K562 (cell line): ENCODE measurements at regions not wholly inside any gene's neighbourhood (a gene's known extent, or its start where the extent isn't known, plus 50 kb on each side); places are given as distances from the start of the nearest gene placed in this dataset.

Experiments
- ATAC-seq: fragments of 200-7000 bp; cut with Tn5 transposase; 3 replicates; pipeline ENCODE4 v1.9.1; 2020; ENCODE audit warnings: moderate library complexity
- BruUV-seq: library from RNA; stranded (reverse); fragments of 400-500 nt; replicated peaks from 2 replicates; lab custom pipeline; 2021; lab: Mats Ljungman, UMichigan
- CTCF ChIA-PET: fragments of 300-600 bp; formaldehyde crosslinking; extraction: SDS; loops from one replicate; lab custom pipeline; 2021; ENCODE audit warnings: low intra/inter-chr PET ratio; lab: Yijun Ruan, JAX
- POLR2A ChIA-PET: fragments of 300-600, 350-650 bp; sonication (Branson Sonifier 250); formaldehyde crosslinking; extraction: SDS; loops from one replicate; lab custom pipeline; 2021; ENCODE audit warnings: antibody characterized with exemption, inconsistent platforms; lab: Yijun Ruan, JAX
- DNase-seq, 4 experiments: peaks; one replicate each; pipeline versions ENCODE4 v3.0.0 to v3.0.0-alpha.2; 2011 to 2018; ENCODE audit warnings: low spot score in 3 of 4, mixed read lengths in 3 of 4; ENCODE audit errors: extremely low read depth in 1 of 4
- FAIRE-seq: peaks from 2 replicates; lab custom pipeline; 2011; peaks lifted over from hg19 to GRCh38; lab: Jason Lieb, UNC
- H2AFZ ChIP-seq: 2 replicates; pipeline ENCODE4 v1.6.0; 2011; ENCODE audit warnings: low read depth, low read length, control low read depth, inconsistent platforms
- H3K27ac ChIP-seq: fragments of 200-600 bp; 3 replicates; pipeline ENCODE4 v1.8.0; 2011; ENCODE audit warnings: low read depth, mild to moderate bottlenecking, control low read depth, inconsistent platforms, low read length, moderate library complexity, mixed read lengths; ENCODE audit errors: extremely low read depth
- H3K27me3 ChIP-seq, 2 experiments: fragments of 300-600 bp in 1 of 2; 2 replicates in 1 of 2; 3 replicates in 1 of 2; pipeline versions ENCODE4 v1.6.0 to v1.8.0; 2011; ENCODE audit warnings: inconsistent platforms in 2 of 2, low read length in 2 of 2, mild to moderate bottlenecking in 1 of 2, mixed read lengths in 1 of 2, moderate library complexity in 1 of 2; ENCODE audit not compliant: control insufficient read depth in 2 of 2, insufficient read depth in 2 of 2
- H3K36me3 ChIP-seq: fragments of 300-600 bp; 3 replicates; pipeline ENCODE4 v1.8.0; 2011; ENCODE audit warnings: mild to moderate bottlenecking, low read length, inconsistent platforms; ENCODE audit not compliant: control insufficient read depth, insufficient read depth
- H3K4me1 ChIP-seq, 2 experiments: fragments of 200-600 bp in 1 of 2; replicated peaks in 1 of 2; 2 replicates in 1 of 2; 3 replicates in 1 of 2; pipeline versions ENCODE4 v1.5.1 to v1.8.0; 2011; ENCODE audit warnings: inconsistent platforms in 2 of 2, low read length in 2 of 2, mild to moderate bottlenecking in 1 of 2, mixed read lengths in 1 of 2, moderate library complexity in 1 of 2; ENCODE audit not compliant: control insufficient read depth in 2 of 2, insufficient read depth in 2 of 2
- H3K4me2 ChIP-seq: 2 replicates; pipeline ENCODE4 v1.6.1; 2011; ENCODE audit warnings: low read length, control low read depth, inconsistent platforms, mixed read lengths; ENCODE audit not compliant: insufficient read depth
- H3K4me3 ChIP-seq: fragments of 200-600 bp; sonication (generic), shearing (Covaris generic); 2 replicates; pipeline ENCODE4 v1.5.1; 2016; ENCODE audit warnings: control low read depth, inconsistent platforms
- H3K79me2 ChIP-seq: fragments of 200-600 bp; 3 replicates; pipeline ENCODE4 v1.8.0; 2011; ENCODE audit warnings: low read length, inconsistent platforms; ENCODE audit not compliant: control insufficient read depth, insufficient read depth
- H3K9ac ChIP-seq, 2 experiments: 2 replicates each; pipeline versions ENCODE4 v1.6.0 to v1.6.1; 2011; ENCODE audit warnings: low read depth in 2 of 2, low read length in 2 of 2, control low read depth in 1 of 2, inconsistent platforms in 1 of 2, mild to moderate bottlenecking in 1 of 2, mixed read lengths in 1 of 2; ENCODE audit not compliant: insufficient read depth in 1 of 2
- H3K9me1 ChIP-seq: one replicate; pipeline ENCODE4 v1.6.0; 2011; ENCODE audit warnings: inconsistent platforms, mild to moderate bottlenecking, low read length, moderate library complexity; ENCODE audit not compliant: control insufficient read depth, insufficient read depth
- H3K9me3 ChIP-seq: replicated peaks from 2 replicates; pipeline ENCODE4 v1.5.1; 2011; ENCODE audit warnings: low read depth, low read length, inconsistent platforms; ENCODE audit not compliant: control insufficient read depth, insufficient read depth
- H4K20me1 ChIP-seq: replicated peaks from 2 replicates; pipeline ENCODE4 v1.6.1; 2011; ENCODE audit warnings: low read length, inconsistent platforms, mixed read lengths; ENCODE audit not compliant: control insufficient read depth, insufficient read depth
- CCAR2 ChIP-seq: fragments of 200-400 bp; formaldehyde crosslinking; IDR thresholded peaks from 2 replicates; pipeline ENCODE4 v1.6.1; 2017; ENCODE audit warnings: mild to moderate bottlenecking, low read depth, low read length
- HOXB6 ChIP-seq: fragments of 250-450 bp; sonication (Bioruptor Pico); IDR thresholded peaks from 2 replicates; pipeline ENCODE4 v1.5.1; 2022; ENCODE audit warnings: mild to moderate bottlenecking, borderline replicate concordance
- IRF2 ChIP-seq: sonication (generic); formaldehyde crosslinking; IDR thresholded peaks from 2 replicates; pipeline ENCODE4 v1.8.1; 2022; ENCODE audit warnings: mild to moderate bottlenecking, missing genetic modification reagents
- OTX1 ChIP-seq: fragments of 450-650 bp; formaldehyde crosslinking; IDR thresholded peaks from 2 replicates; pipeline ENCODE4 v1.4.0; 2022; ENCODE audit warnings: mild to moderate bottlenecking
- PCBP2 ChIP-seq: fragments of 200-400 bp; formaldehyde crosslinking; IDR thresholded peaks from 2 replicates; pipeline ENCODE4 v1.6.1; 2018; ENCODE audit warnings: low read length, low read depth, mild to moderate bottlenecking, moderate library complexity; ENCODE audit not compliant: poor library complexity, severe bottlenecking
- SIN3A ChIP-seq, 2 experiments: fragments of 150-350 bp in 1 of 2; IDR thresholded peaks; 2 replicates each; pipeline ENCODE4 v1.6.1; 2011 to 2016; ENCODE audit warnings: borderline replicate concordance in 2 of 2, low read depth in 2 of 2, low read length in 2 of 2, mild to moderate bottlenecking in 2 of 2, moderate library complexity in 2 of 2; ENCODE audit not compliant: control insufficient read depth in 1 of 2
- SMC3 ChIP-seq: conservative IDR thresholded peaks from 2 replicates; pipeline ENCODE4 v1.6.1; 2011; ENCODE audit warnings: low read depth, low read length, improper control_type of control experiment; ENCODE audit not compliant: insufficient read depth
- TAF7 ChIP-seq: fragments of 450-650 bp; IDR thresholded peaks from 2 replicates; pipeline ENCODE4 v1.6.1; 2016; ENCODE audit warnings: missing genetic modification characterization, missing compliant biosample characterization
- ZNF12 ChIP-seq: sonication (generic); formaldehyde crosslinking; IDR thresholded peaks from 2 replicates; pipeline ENCODE4 v1.4.0; 2020; ENCODE audit warnings: mild to moderate bottlenecking, missing genetic modification reagents
- ZNF57 ChIP-seq: fragments of 450-650 bp; formaldehyde crosslinking; IDR thresholded peaks from 2 replicates; pipeline ENCODE4 v1.4.0; 2020; ENCODE audit warnings: mild to moderate bottlenecking, moderate library complexity
- in situ Hi-C: fragments of 300-500 bp; cut with MboI; formaldehyde crosslinking; loops from 4 replicates; pipeline ENCODE4 v1.15.0; 2018; ENCODE audit warnings: inconsistent platforms, mixed read lengths
- intact Hi-C: fragments of 100-400 bp; cut with micrococcal nuclease; formaldehyde crosslinking; loops from 2 replicates; pipeline ENCODE4 v1.14.2; 2022
- TF ChIP-seq, protein P1 (sequence below): fragments of 250-450 bp; sonication (Bioruptor Pico); IDR thresholded peaks from 2 replicates; pipeline ENCODE4 v1.9.0; 2021; ENCODE audit warnings: mild to moderate bottlenecking
- TF ChIP-seq, protein P2 (sequence below): sonication (generic); formaldehyde crosslinking; IDR thresholded peaks from 2 replicates; pipeline ENCODE4 v1.8.0; 2023; ENCODE audit warnings: mild to moderate bottlenecking, missing genetic modification reagents
- TF ChIP-seq, protein P3 (sequence below): fragments of 450-650 bp; IDR thresholded peaks from 2 replicates; pipeline ENCODE4 v1.6.1; 2018; ENCODE audit not compliant: partially characterized antibody
- TF ChIP-seq, protein P4 (sequence below), 3 experiments: fragments of 200-800 bp in 1 of 3; fragments of 250-450 bp in 1 of 3; fragments of 450-650 bp in 1 of 3; sonication (Bioruptor Pico) in 1 of 3; sonication (Bioruptor generic) in 1 of 3; formaldehyde crosslinking in 1 of 3; IDR thresholded peaks; 2 replicates each; pipeline versions ENCODE4 v1.6.1 to v1.8.0; 2016 to 2022; ENCODE audit warnings: mild to moderate bottlenecking in 2 of 3, missing genetic modification characterization in 2 of 3, missing compliant biosample characterization in 1 of 3, moderate library complexity in 1 of 3

DNA sequence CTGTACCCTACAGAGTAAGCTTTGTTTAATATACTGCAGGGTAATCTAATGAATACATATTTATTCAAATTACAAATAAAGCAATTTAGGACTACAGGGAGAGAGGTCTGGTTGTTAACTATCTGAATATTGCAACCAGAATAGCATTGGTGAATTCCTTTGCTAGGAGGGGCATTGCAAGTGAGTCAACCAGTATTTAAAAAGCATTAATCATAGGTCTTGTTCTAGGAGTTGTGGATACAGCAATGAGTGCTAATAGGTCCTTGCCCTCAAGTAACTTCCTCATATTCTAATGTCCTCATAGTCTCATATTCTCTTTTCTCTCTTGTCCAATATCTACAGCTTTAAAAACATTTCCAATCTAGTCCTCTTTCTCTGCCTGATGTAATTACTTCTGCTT, 531.4 kb downstream of the CDH11 start:
- Histone ChIP-seq H2AFZ (no peak overlapping the region), H3K27me3 (no peaks in the 10 kb centered on the region), H3K9ac (no peak overlapping the region), H3K4me2 (no peak overlapping the region), H4K20me1 (no peaks in the 10 kb centered on the region), H3K79me2 (no peaks in the 10 kb centered on the region), H3K27ac (no peak overlapping the region), H3K9me1 (no peaks in the 10 kb centered on the region), H3K9me3 (0 out of 2 replicates have a peak, but pooled peaks cover 1% of the 10 kb centered on the region), H3K36me3 (no peaks in the 10 kb centered on the region), H3K4me1 (no peaks in the 10 kb centered on the region), H3K4me3 (no peak overlapping the region)
- intact Hi-C loops, result no loop called here
- CTCF ChIA-PET, result no interaction called here
- in situ Hi-C loops, result no loop called here
- POLR2A ChIA-PET, result interaction anchor here (0.6 kb wide), 1 partner anchor 530 kb away, joined by 3 read pairs; no protein-coding TSS in a partner anchor
- BruUV-seq, result no TSS peak
- FAIRE-seq (no peak), ATAC-seq (no peak), DNase-seq (no peak)
- TF ChIP-seq, protein P1, sequence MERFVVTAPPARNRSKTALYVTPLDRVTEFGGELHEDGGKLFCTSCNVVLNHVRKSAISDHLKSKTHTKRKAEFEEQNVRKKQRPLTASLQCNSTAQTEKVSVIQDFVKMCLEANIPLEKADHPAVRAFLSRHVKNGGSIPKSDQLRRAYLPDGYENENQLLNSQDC (CRISPR knock-in tag), result no peak
- no peak for TF ChIP-seq CCAR2
- TF ChIP-seq SIN3A (IDR thresholded peaks at IDR 0.05; ENCODE audit: borderline replicate concordance in 2 of 2, control insufficient read depth in 1 of 2, low read depth in 2 of 2, low read length in 2 of 2), result no peak
- TF ChIP-seq, protein P2, sequence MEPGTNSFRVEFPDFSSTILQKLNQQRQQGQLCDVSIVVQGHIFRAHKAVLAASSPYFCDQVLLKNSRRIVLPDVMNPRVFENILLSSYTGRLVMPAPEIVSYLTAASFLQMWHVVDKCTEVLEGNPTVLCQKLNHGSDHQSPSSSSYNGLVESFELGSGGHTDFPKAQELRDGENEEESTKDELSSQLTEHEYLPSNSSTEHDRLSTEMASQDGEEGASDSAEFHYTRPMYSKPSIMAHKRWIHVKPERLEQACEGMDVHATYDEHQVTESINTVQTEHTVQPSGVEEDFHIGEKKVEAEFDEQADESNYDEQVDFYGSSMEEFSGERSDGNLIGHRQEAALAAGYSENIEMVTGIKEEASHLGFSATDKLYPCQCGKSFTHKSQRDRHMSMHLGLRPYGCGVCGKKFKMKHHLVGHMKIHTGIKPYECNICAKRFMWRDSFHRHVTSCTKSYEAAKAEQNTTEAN (CRISPR knock-in tag), result no peak
- no peak for TF ChIP-seq TAF7 (tag)
- no peak for TF ChIP-seq ZNF12 (CRISPR knock-in tag)
- no peak for TF ChIP-seq IRF2 (CRISPR knock-in tag)
- TF ChIP-seq ZNF57 (CRISPR knock-in tag), result no peak
- TF ChIP-seq PCBP2, result no peak
- TF ChIP-seq, protein P3, sequence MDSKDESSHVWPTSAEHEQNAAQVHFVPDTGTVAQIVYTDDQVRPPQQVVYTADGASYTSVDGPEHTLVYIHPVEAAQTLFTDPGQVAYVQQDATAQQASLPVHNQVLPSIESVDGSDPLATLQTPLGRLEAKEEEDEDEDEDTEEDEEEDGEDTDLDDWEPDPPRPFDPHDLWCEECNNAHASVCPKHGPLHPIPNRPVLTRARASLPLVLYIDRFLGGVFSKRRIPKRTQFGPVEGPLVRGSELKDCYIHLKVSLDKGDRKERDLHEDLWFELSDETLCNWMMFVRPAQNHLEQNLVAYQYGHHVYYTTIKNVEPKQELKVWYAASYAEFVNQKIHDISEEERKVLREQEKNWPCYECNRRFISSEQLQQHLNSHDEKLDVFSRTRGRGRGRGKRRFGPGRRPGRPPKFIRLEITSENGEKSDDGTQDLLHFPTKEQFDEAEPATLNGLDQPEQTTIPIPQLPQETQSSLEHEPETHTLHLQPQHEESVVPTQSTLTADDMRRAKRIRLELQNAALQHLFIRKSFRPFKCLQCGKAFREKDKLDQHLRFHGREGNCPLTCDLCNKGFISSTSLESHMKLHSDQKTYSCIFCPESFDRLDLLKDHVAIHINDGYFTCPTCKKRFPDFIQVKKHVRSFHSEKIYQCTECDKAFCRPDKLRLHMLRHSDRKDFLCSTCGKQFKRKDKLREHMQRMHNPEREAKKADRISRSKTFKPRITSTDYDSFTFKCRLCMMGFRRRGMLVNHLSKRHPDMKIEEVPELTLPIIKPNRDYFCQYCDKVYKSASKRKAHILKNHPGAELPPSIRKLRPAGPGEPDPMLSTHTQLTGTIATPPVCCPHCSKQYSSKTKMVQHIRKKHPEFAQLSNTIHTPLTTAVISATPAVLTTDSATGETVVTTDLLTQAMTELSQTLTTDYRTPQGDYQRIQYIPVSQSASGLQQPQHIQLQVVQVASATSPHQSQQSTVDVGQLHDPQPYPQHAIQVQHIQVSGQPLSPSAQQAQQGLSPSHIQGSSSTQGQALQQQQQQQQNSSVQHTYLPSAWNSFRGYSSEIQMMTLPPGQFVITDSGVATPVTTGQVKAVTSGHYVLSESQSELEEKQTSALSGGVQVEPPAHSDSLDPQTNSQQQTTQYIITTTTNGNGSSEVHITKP, result no peak
- no peak for TF ChIP-seq SMC3
- TF ChIP-seq OTX1 (CRISPR knock-in tag), result no peak
- no peak for TF ChIP-seq HOXB6 (CRISPR knock-in tag)
- TF ChIP-seq, protein P4, sequence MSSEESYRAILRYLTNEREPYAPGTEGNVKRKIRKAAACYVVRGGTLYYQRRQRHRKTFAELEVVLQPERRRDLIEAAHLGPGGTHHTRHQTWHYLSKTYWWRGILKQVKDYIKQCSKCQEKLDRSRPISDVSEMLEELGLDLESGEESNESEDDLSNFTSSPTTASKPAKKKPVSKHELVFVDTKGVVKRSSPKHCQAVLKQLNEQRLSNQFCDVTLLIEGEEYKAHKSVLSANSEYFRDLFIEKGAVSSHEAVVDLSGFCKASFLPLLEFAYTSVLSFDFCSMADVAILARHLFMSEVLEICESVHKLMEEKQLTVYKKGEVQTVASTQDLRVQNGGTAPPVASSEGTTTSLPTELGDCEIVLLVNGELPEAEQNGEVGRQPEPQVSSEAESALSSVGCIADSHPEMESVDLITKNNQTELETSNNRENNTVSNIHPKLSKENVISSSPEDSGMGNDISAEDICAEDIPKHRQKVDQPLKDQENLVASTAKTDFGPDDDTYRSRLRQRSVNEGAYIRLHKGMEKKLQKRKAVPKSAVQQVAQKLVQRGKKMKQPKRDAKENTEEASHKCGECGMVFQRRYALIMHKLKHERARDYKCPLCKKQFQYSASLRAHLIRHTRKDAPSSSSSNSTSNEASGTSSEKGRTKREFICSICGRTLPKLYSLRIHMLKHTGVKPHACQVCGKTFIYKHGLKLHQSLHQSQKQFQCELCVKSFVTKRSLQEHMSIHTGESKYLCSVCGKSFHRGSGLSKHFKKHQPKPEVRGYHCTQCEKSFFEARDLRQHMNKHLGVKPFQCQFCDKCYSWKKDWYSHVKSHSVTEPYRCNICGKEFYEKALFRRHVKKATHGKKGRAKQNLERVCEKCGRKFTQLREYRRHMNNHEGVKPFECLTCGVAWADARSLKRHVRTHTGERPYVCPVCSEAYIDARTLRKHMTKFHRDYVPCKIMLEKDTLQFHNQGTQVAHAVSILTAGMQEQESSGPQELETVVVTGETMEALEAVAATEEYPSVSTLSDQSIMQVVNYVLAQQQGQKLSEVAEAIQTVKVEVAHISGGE (CRISPR knock-in tag; IDR thresholded peaks at IDR 0.05), result no peak
